ENCODE measurements at regions not wholly inside any gene's neighbourhood (a gene's known extent, or its start where the extent isn't known, plus 50 kb on each side); places are given as distances from the start of the nearest gene placed in this dataset.
"Not testable (repeated sequence)": the region's sequence is repeated elsewhere in the genome, so short reads cannot be mapped to it uniquely, and the experiment has no call there.

GRCh38 chr1:60298290-60298689, 224.7 kb upstream of the C1orf87 start:
- DNase-seq = no peak

DNA sequence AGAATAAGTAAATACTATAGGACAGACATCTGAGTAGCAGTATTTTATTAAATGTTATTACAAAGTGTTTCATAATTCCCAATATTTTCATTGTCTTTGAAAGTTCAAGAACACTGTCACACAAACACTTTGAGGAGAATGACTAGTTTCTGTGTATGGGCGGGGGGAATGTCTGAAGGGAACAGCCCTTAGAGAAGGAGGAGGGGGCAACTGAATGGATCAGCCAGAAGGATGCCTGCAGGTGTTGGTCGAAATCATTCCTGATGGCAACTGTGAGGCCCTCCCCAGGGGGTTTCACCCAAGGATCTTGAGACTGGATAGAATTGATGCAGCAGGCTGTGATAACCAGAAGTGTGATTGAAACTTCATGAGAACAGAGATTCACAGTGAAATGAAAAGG, 223.2 kb upstream of the C1orf87 start:
- no peak for DNase-seq

- DNase-seq = no peak
Measured at GRCh38 chr1:60292140-60292539, 218.6 kb upstream of the C1orf87 start.

GRCh38 chr1:60290393-60290792, 216.8 kb upstream of the C1orf87 start:
- no peak for DNase-seq

- no peak for DNase-seq
Measured at GRCh38 chr1:60287536-60287935, 214.0 kb upstream of the C1orf87 start.

DNA sequence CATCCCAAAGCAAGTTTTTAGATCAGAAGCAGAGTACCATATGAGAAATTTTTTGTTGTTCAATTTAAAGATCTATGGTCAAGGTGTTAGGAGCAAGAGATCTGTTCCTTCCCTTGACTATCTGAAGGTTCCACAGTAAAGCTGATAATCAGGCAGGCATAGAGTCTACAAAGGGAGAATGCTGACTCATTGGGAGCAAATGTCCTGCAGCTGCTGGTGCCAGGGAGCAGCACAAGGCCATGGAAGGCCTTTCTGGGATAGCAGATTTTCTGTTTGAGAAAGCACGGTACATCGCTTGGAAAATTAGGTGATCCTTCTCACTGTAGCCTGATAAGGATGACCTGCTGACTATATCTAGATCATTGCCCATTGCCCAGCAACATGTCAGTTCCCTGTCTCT, 210.1 kb upstream of the C1orf87 start:
- DNase-seq = no peak

DNA sequence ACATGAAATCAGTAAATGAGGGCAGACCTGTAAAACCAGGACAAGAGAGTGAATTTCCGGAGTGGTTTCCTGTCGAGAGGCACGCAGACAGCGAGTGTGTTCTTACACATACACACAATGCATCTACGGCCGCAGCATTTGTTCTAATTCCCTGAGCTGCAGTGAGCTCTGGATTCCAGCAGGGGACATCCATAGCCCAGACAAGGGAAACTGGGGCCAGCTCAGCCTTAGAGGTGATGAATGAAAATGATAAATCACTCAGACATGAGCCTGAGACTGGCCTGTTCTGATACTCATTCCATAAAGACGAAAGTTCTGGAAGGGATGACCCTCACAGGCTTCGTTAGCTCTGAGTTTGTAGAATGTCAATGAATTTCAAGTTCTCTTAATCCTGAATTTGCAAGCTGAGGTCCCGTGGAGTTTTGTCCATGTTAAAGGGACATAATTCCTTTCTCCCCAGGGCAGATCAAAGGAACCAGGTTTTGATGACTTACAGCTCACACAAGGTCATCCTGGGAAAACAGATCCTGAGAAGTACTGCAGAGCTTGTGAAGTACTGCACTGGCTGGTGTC, 207.9 kb upstream of the C1orf87 start:
- DNase-seq = peak; percentile 3 to 23

DNA sequence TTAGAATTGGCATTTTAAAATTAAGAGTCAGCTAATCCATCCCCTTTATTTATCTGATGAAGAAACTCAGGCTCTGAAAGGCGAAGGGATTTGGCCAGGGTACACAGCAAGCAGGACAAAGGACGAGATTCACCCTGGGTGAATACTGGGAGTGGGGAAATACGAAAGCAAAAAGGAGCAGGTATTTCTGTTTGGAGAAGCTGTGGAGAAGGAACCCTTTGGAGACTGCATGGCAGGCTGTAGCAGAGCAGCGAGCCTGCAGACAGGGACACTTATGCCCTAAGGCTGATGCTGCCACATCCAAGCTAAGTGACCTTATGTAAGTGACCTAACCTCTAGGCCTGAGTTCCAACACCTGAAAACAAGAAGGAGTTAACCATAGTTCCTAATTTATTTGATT, 207.2 kb upstream of the C1orf87 start:
- DNase-seq = no peak

GRCh38 chr1:60280256-60280655, 206.7 kb upstream of the C1orf87 start:
- no peak for DNase-seq

GRCh38 chr1:60279798-60280197, 206.2 kb upstream of the C1orf87 start:
- DNase-seq = no peak

DNA sequence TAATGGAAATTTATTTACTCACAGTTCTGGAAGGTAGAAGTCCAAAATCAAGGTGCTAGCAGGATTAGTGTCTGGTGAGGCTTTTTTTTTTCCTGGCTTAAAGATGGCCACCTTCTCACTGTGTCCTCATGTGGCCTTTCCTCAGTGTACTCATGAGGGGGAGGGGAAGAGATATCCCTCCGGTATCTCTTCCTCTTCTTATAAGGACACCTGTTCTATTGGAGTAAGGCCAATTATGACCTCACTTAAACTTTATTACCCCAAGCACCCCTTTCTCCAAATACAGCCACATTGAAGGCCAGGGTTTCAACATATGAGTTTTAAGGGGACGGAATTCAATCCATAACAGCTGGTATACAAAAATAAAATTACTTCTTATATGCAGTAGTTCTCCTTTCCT, 203.7 kb upstream of the C1orf87 start:
- no peak for DNase-seq

DNA sequence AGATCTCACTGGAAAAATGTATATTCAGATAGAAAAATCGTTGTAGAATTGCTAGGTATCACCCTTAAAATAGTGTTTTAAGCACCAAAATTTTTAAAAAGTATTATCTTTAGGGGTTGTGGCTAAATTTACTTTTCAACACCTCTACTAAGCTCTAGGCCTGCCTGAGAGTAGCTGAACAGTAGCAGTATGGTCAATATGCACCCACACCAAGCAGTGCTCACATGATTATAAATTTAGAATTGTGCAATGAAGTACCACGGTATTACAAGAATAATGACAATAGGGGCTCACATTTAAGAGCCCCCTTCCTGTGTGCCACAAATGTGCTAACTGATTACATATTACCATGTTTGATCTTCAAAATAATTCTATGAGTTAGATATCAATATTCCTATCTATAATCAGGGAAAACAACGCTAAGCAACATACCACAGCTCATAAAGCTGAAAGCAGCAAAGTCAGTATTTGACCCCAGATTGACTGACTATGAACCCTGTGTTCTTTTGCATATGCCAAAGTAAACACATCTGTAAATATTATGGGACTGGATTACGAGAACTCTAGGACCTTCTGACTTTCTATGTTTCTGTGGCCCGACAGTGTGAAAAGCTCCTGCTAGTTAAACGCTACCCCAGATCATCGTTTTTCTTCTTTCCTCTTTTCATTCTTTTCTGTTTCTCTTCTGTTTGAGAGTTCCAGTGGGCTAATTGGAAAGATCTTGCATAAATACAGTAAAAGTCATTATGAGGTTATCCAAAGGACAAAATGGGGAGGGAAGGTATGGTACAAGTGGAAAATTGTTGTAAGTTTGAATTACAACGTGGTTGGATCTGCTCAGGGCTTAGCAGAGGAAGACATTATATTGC, 201.1 kb upstream of the C1orf87 start:
- no peak for DNase-seq

GRCh38 chr1:60273185-60273584, 199.6 kb upstream of the C1orf87 start:
- DNase-seq = no peak

DNA sequence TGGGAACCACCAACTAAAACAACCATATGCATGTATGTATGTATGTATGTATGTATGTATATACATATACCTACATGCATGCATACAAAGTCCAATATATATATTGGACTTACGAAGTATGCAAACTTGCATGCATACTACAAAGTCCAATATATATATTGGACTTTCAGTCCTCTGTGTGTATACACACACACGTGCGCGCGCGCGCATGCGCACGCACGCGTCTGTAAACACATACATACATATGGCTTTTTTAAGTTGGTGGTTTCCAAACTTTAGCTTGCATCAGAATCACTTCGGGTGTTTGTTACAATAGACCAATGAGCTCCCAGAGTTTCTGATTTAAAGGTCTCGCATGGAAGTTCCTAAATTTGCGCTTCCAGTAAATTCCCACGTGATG, 197.5 kb upstream of the C1orf87 start:
- DNase-seq = no peak

DNA sequence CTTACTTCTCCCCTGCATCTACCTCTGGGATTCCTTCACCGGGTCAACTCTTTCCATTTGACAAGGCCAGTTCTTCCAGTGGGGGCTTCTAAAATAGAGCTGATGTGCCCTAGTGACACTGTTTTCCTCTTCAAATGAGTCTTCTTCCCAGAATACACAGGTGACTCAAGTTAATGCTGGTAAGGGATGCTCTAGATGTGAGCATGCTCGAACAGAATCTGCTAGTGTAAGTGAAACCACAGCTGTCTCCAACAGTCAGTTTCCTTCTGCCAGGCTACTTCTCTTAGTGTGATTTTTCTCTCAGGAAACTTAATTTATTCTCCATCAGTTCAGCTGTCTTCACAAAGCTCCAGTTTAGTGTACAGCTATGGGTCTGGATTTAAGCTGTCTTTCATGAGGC, 194.9 kb upstream of the C1orf87 start:
- DNase-seq = no peak

DNA sequence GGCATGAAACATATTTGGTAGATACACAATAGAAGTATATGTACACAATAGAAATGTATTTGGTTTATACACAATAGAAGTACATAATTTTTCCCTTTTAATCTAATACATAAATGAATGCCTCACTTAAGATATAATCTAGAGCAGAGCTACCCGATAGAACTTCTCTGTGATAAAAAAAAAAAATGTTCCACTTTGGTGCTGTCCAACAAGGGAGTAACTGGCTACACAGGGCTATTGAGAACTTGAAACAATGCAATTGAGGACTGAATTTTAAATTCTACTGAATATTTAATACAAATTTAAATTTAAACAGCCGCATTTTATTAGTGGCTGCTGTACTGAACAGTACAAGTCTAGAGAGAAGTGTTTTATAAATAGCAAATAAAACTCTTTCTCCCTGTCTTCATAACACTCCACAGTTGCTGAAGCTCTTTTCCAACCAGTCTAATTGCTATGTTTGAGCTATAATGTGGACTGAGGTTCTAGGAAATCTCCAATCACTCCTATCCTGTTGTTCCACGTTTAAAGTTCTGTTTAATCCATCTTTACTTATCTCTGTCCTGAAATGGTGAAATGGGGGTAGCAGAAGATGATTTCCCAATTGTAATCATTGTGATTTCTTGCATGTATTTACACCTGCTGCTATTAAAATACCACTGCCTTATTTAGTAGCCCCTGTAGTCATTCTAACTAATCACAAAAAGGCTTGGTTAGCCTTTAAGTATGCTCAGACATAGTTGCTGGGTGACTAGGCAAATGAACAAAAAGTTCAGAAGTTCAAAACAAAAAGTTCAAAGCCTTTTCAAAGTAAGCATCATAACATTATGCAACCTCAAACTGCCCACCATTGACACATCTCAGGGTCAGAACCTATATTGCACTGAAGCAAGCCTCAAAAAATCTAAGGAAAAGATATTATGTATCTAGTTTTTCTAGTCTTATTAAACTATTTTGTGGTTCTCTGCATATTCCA, 192.3 kb upstream of the C1orf87 start:
- no peak for DNase-seq

DNA sequence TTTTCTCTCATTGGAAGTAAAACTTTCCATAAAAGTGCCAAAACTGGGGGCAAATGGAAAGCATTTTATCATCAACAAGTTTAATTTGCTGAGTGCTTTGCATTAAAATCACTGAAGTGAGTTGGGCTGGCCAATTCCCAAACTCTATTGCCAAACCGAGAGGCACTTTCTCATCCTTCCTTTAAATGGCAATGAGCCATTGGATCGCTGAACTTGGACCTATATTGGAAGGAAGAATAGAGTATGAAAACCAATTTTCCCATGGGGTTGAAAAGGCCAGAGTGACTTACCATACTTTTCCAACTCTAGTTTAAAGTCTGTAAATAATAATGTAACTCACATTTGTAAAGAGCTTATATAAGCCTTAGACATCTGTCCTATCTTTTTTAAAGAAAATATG, 189.1 kb upstream of the C1orf87 start:
- DNase-seq = no peak

GRCh38 chr1:60257531-60257930, 184.0 kb upstream of the C1orf87 start:
- DNase-seq = no peak

DNA sequence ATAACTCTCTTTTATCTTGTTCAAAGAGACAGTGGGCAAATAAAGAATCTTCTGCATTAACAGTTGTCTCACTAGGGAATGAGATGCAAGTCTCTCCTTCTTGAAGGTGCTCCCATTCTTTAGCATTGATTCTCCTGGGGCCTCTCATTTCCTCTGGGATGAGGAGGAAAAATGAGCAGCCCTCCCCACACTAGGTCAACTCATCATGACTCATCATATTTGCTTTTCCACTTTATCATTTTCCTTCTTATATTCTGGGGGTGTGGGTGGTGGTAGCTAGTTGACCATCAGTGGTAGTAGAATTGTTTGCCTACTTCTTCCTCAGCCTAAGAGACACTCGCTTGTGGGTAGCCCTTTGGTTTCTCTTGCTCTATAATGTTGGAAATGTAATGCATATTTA, 182.0 kb upstream of the C1orf87 start:
- no peak for DNase-seq

DNA sequence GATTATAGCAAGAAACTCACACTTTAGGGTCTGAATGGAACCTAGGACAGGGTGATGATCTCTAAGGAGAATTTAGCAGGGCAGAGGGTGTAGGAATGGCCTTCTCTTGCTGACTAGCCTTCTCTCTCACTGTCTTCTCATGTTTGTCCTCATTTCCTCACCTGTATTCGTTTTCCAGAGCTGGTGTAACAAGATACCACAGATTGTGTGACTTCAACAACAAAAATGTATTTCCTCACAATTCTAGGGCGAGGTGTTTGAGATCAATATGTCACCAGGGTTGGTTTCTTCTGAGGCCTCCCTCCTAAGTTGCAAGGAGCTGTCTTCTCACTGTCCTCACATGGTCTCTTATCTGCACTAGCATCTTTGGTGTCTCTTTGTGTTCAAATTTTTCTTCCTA, 177.9 kb upstream of the C1orf87 start:
- DNase-seq = no peak

GRCh38 chr1:60247467-60247866, 173.9 kb upstream of the C1orf87 start:
- not testable (repeated sequence) for DNase-seq

DNA sequence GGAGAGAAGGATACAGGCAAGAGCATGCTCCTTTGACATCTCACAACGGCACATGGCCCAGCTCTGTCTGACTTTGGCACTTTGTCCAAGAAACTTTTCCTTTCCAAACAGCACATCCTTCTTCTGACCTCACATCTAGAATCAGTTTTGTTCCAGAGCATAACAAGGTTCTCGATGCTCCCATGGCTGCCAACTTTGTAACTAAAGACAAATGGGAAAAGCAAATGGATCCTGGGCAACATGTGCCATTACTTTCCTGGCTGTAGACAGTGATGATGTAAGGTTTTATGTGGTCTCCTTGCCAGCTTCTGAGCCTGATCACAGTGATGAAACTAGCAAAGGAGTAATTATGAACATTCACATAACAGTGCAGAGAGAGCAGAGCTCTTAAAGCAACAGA, 171.8 kb upstream of the C1orf87 start:
- no peak for DNase-seq

- DNase-seq = no peak
Measured at GRCh38 chr1:60244906-60245305, 171.3 kb upstream of the C1orf87 start.

GRCh38 chr1:60235275-60235674, 161.7 kb upstream of the C1orf87 start:
- DNase-seq = no peak

Measured in AML-193 (cell line).